OCI-LY7 (cell line): ENCODE measurements at regions not wholly inside any gene's neighbourhood (a gene's known extent, or its start where the extent isn't known, plus 50 kb on each side); places are given as distances from the start of the nearest gene placed in this dataset.

Experiments
- BruUV-seq: library from RNA; stranded (reverse); fragments of 400-500 nt; replicated peaks from 2 replicates; lab custom pipeline; 2021; lab: Mats Ljungman, UMichigan
- CTCF ChIA-PET: fragments of 300-600 bp; sonication (Branson Sonifier 250); formaldehyde crosslinking; loops from one replicate; lab custom pipeline; 2022; ENCODE audit warnings: antibody characterized with exemption; ENCODE audit not compliant: unreplicated experiment; lab: Charles Lee
- POLR2A ChIA-PET: fragments of 300-600 bp; sonication (Branson Sonifier 250); formaldehyde crosslinking; loops from one replicate; lab custom pipeline; 2022; ENCODE audit warnings: antibody characterized with exemption; lab: Charles Lee
- DNase-seq: peaks from one replicate; pipeline ENCODE4 v3.0.0-alpha.2; 2015; ENCODE audit warnings: low spot score
- H2AFZ ChIP-seq: fragments of 200-600 bp; sonication (generic), shearing (Covaris generic); 2 replicates; pipeline ENCODE4 v1.6.1; 2014; ENCODE audit warnings: mild to moderate bottlenecking, antibody characterized with exemption, low read length, moderate library complexity
- H3K27ac ChIP-seq: fragments of 200-600 bp; sonication (generic); 2 replicates; pipeline ENCODE4 v1.5.1; 2014; ENCODE audit warnings: mixed run types, low read depth, mild to moderate bottlenecking, moderate library complexity, low read length, inconsistent platforms; ENCODE audit not compliant: poor library complexity, severe bottlenecking
- H3K36me3 ChIP-seq: fragments of 200-600 bp; sonication (generic); 2 replicates; pipeline ENCODE4 v1.6.1; 2014; ENCODE audit warnings: mild to moderate bottlenecking, antibody characterized with exemption, low read length, moderate library complexity, mixed read lengths; ENCODE audit not compliant: insufficient read depth
- H3K4me1 ChIP-seq: fragments of 200-600 bp; sonication (generic); 2 replicates; pipeline ENCODE4 v1.5.1; 2014; ENCODE audit warnings: mild to moderate bottlenecking, low read length; ENCODE audit not compliant: insufficient read depth, poor library complexity, severe bottlenecking
- H3K4me2 ChIP-seq: fragments of 200-600 bp; sonication (generic); 2 replicates; pipeline ENCODE4 v1.6.1; 2014; ENCODE audit warnings: mild to moderate bottlenecking, low read length
- H3K4me3 ChIP-seq: fragments of 200-600 bp; sonication (generic); 2 replicates; pipeline ENCODE4 v1.5.1; 2014; ENCODE audit warnings: mild to moderate bottlenecking, low read depth, low read length; ENCODE audit not compliant: poor library complexity, severe bottlenecking
- H3K79me2 ChIP-seq: fragments of 200-600 bp; sonication (generic); 2 replicates; pipeline ENCODE4 v1.6.1; 2016; ENCODE audit warnings: low read depth, mild to moderate bottlenecking, low read length, moderate library complexity, mixed read lengths; ENCODE audit not compliant: insufficient read depth
- H3K9me2 ChIP-seq: fragments of 200-600 bp; sonication (generic); 2 replicates; pipeline ENCODE4 v1.6.1; 2016; ENCODE audit warnings: mild to moderate bottlenecking, low read length, mixed read lengths; ENCODE audit not compliant: insufficient read depth
- H3K9me3 ChIP-seq: fragments of 200-600 bp; sonication (generic); 2 replicates; pipeline ENCODE4 v1.6.1; 2014; ENCODE audit warnings: mild to moderate bottlenecking, mixed run types, low read length, mixed read lengths
- H4K20me1 ChIP-seq: fragments of 200-600 bp; sonication (generic); 2 replicates; pipeline ENCODE4 v1.6.1; 2014; ENCODE audit warnings: mild to moderate bottlenecking, antibody characterized with exemption, low read length, moderate library complexity, mixed read lengths; ENCODE audit not compliant: insufficient read depth
- EZH2phosphoT487 ChIP-seq: fragments of 200-600 bp; sonication (generic); IDR thresholded peaks from 2 replicates; pipeline ENCODE4 v1.6.1; 2018; ENCODE audit warnings: low read depth, borderline replicate concordance, mild to moderate bottlenecking, mixed run types, antibody characterized with exemption, low read length, moderate library complexity, mixed read lengths
- intact Hi-C: fragments of 100-400 bp; cut with micrococcal nuclease; formaldehyde crosslinking; loops from one replicate; pipeline ENCODE4 v1.10.0; 2022; ENCODE audit not compliant: unreplicated experiment
- TF ChIP-seq, protein P1 (sequence below): fragments of 200-600 bp; sonication (generic); conservative IDR thresholded peaks from 2 replicates; pipeline ENCODE4 v1.5.1; 2014; ENCODE audit warnings: mild to moderate bottlenecking, antibody characterized with exemption, low read length, moderate library complexity, mixed read lengths

DNA sequence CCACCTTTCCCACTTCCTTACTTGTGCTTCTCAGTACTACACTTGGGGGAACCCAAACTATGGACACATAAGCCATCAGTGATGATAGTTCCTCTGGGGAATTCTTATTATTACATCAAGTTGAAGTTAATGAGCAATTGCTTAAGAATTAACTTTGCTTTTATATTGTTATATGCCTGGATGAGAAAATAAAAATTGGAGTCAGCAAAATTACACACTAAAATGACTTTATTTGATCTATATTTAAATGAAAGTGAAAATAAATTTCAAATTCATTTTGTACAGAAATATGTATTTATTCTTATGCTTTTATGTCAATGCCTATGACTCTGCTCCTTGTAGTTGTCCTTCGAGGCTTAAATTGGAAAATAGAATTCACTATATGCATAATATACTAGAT is 149.4 kb upstream of the KCND2 start:
- no peaks in the 10 kb centered on the region for H4K20me1 ChIP-seq
- no peak overlapping the region for H3K4me3 ChIP-seq
- intact Hi-C loops: no loop called here
- POLR2A ChIA-PET: interaction anchor here (0.7 kb wide), 1 partner anchor 198 kb away, joined by 3 read pairs; no protein-coding TSS in a partner anchor
- no peak overlapping the region for H2AFZ ChIP-seq
- H3K36me3 ChIP-seq: no peaks in the 10 kb centered on the region
- H3K9me2 ChIP-seq: no peaks in the 10 kb centered on the region
- CTCF ChIA-PET: no interaction called here
- TF ChIP-seq, protein P1, sequence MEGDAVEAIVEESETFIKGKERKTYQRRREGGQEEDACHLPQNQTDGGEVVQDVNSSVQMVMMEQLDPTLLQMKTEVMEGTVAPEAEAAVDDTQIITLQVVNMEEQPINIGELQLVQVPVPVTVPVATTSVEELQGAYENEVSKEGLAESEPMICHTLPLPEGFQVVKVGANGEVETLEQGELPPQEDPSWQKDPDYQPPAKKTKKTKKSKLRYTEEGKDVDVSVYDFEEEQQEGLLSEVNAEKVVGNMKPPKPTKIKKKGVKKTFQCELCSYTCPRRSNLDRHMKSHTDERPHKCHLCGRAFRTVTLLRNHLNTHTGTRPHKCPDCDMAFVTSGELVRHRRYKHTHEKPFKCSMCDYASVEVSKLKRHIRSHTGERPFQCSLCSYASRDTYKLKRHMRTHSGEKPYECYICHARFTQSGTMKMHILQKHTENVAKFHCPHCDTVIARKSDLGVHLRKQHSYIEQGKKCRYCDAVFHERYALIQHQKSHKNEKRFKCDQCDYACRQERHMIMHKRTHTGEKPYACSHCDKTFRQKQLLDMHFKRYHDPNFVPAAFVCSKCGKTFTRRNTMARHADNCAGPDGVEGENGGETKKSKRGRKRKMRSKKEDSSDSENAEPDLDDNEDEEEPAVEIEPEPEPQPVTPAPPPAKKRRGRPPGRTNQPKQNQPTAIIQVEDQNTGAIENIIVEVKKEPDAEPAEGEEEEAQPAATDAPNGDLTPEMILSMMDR: no peak
- no peak for TF ChIP-seq EZH2phosphoT487
- H3K27ac ChIP-seq: no peak overlapping the region
- no peak for DNase-seq
- no peaks in the 10 kb centered on the region for H3K79me2 ChIP-seq
- H3K4me2 ChIP-seq: no peak overlapping the region
- H3K4me1 ChIP-seq: no peaks in the 10 kb centered on the region
- H3K9me3 ChIP-seq: no peaks in the 10 kb centered on the region
- no TSS peak for BruUV-seq

DNA sequence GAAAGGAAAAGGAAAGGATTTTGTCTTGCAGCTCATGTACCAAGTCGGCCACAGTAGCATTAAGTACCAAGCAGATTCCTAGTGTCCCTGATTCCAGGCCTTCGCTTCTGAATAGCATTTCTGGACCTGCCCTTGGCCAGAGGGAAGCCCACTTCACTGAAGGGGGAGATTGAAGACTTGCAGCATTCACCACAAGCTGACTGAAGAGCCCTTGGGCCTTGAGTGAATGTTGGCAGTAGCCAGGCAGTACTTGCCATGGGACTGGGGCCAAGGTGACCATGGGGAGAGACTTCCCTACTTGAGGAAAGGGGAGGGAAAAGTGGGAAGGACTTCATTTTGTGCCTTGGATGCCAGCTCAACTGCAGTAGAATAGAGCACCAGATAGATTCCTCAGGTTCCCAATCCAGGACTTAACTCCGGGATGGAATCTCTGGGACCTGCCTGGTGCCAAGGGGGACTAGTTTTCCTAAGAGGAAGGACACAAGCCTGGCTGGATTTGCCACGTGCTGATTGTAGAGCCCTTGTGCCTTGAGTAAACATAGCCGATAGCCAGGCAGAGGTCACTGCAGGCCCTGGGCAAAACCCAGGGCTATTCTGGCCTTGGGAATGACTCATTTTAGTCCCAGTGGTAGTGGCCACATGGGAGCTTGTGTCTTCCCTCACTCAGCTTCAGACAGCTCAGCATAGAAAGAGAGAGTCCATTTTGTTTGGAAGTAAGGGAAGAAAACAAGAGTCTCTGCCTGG is 141.7 kb upstream of the KCND2 start:
- Histone ChIP-seq H3K4me1 (no peaks in the 10 kb centered on the region), H2AFZ (no peak overlapping the region), H3K4me3 (no peak overlapping the region), H3K36me3 (no peaks in the 10 kb centered on the region), H3K9me2 (no peaks in the 10 kb centered on the region), H3K4me2 (no peak overlapping the region), H3K9me3 (peaks cover 5% of the 10 kb centered on the region; the same call in 1 of the 2 replicates), H4K20me1 (no peaks in the 10 kb centered on the region), H3K79me2 (no peaks in the 10 kb centered on the region), H3K27ac (no peak overlapping the region)
- CTCF ChIA-PET: no interaction called here
- BruUV-seq: no TSS peak
- DNase-seq: no peak
- TF ChIP-seq, protein P1: no peak
- no peak for TF ChIP-seq EZH2phosphoT487
- intact Hi-C loops: no loop called here
- POLR2A ChIA-PET: no interaction called here

DNA sequence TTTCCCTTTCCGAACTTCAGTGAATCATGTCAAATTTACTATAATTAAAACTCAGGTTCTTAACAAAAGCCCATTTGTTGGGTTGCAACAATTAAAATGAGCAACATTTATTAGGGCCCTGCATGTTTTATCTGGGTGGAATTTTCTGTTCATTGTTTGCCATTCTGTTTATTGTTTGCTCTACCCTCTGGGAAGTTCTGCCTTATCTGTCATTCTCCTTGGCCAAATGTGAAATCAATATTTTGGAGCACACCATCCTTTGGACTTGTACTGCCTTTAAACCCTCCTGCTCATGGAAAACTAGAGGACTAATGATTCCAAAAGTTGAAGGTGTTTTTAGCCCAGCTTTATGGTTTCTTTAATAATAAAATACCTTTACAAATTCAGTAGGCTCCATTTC is 134.5 kb upstream of the KCND2 start:
- POLR2A ChIA-PET: no interaction called here
- intact Hi-C loops: no loop called here
- H3K36me3 ChIP-seq: no peaks in the 10 kb centered on the region

More for the DNA sequence above, 134.5 kb upstream of the KCND2 start:
- CTCF ChIA-PET: no interaction called here
- Histone ChIP-seq H2AFZ (no peak overlapping the region), H3K4me3 (no peak overlapping the region), H3K79me2 (no peaks in the 10 kb centered on the region), H3K9me3 (no peaks in the 10 kb centered on the region), H4K20me1 (no peaks in the 10 kb centered on the region), H3K27ac (no peak overlapping the region), H3K4me2 (no peak overlapping the region), H3K9me2 (no peaks in the 10 kb centered on the region), H3K4me1 (no peaks in the 10 kb centered on the region)
- no peak for TF ChIP-seq EZH2phosphoT487
- TF ChIP-seq, protein P1: no peak
- no peak for DNase-seq
- BruUV-seq: no TSS peak
